ENCODE measurements at regions not wholly inside any gene's neighbourhood (a gene's known extent, or its start where the extent isn't known, plus 50 kb on each side); places are given as distances from the start of the nearest gene placed in this dataset.
A peak's percentile ranks its signal among the peaks of the same experiment; 100 is the strongest.

GRCh38 chr5:174380311-174380710, 334.8 kb downstream of the NSG2 start:
- Mint-ChIP-seq H3K27ac (no peak overlapping the region), H3K9me3 (no peaks in the 10 kb centered on the region), H3K4me1 (ENCODE audit: unreplicated experiment) (peaks cover 18% of the 10 kb centered on the region), H3K36me3 (no peaks in the 10 kb centered on the region), H3K27me3 (peaks cover 14% of the 10 kb centered on the region), H3K4me3 (no peak overlapping the region)
- no peak for TF ChIP-seq CTCF (conservative IDR thresholded peaks at IDR 0.05)
- no peak for DNase-seq (ENCODE audit: extremely low spot score, unreplicated experiment)

- H3K27ac Mint-ChIP-seq: no peak overlapping the region
- no peak for TF ChIP-seq CTCF (conservative IDR thresholded peaks at IDR 0.05)
- no peak overlapping the region for H3K4me3 Mint-ChIP-seq
- H3K27me3 Mint-ChIP-seq: peaks cover 14% of the 10 kb centered on the region
- no peaks in the 10 kb centered on the region for H3K9me3 Mint-ChIP-seq
- no peaks in the 10 kb centered on the region for H3K36me3 Mint-ChIP-seq
- DNase-seq (ENCODE audit: extremely low spot score, unreplicated experiment): no peak
- H3K4me1 Mint-ChIP-seq (ENCODE audit: unreplicated experiment): peaks cover 20% of the 10 kb centered on the region
Measured at GRCh38 chr5:174381241-174381640, 335.7 kb downstream of the NSG2 start.

- TF ChIP-seq CTCF (conservative IDR thresholded peaks at IDR 0.05): no peak
- H3K4me1 Mint-ChIP-seq (ENCODE audit: unreplicated experiment): peaks cover 22% of the 10 kb centered on the region
- peak overlapping the region; percentile 84 for H3K27ac Mint-ChIP-seq
- no peaks in the 10 kb centered on the region for H3K36me3 Mint-ChIP-seq
- peak overlapping the region; percentile 50 for H3K4me3 Mint-ChIP-seq
- H3K9me3 Mint-ChIP-seq: no peaks in the 10 kb centered on the region
- no peak for DNase-seq (ENCODE audit: extremely low spot score, unreplicated experiment)
- peaks cover 14% of the 10 kb centered on the region for H3K27me3 Mint-ChIP-seq
Measured at GRCh38 chr5:174383210-174384167, 338.0 kb downstream of the NSG2 start.

GRCh38 chr5:174384509-174384947, 339.0 kb downstream of the NSG2 start:
- peaks cover 16% of the 10 kb centered on the region for H3K27me3 Mint-ChIP-seq
- H3K4me1 Mint-ChIP-seq (ENCODE audit: unreplicated experiment): peaks cover 22% of the 10 kb centered on the region
- no peaks in the 10 kb centered on the region for H3K36me3 Mint-ChIP-seq
- H3K27ac Mint-ChIP-seq: peak overlapping the region; percentile 84
- no peak for TF ChIP-seq CTCF (conservative IDR thresholded peaks at IDR 0.05)
- H3K9me3 Mint-ChIP-seq: no peaks in the 10 kb centered on the region
- H3K4me3 Mint-ChIP-seq: peak overlapping the region; percentile 67
- peak; percentile 73 for DNase-seq (ENCODE audit: extremely low spot score, unreplicated experiment)

GRCh38 chr5:174386306-174386705, 338.1 kb upstream of the MSX2 start:
- DNase-seq (ENCODE audit: extremely low spot score, unreplicated experiment): no peak

More at GRCh38 chr5:174386306-174386705, 338.1 kb upstream of the MSX2 start:
- H3K27me3 Mint-ChIP-seq: peaks cover 16% of the 10 kb centered on the region
- peaks cover 18% of the 10 kb centered on the region for H3K4me1 Mint-ChIP-seq (ENCODE audit: unreplicated experiment)
- no peak overlapping the region for H3K4me3 Mint-ChIP-seq
- H3K36me3 Mint-ChIP-seq: no peaks in the 10 kb centered on the region
- no peak for TF ChIP-seq CTCF (conservative IDR thresholded peaks at IDR 0.05)
- no peak overlapping the region for H3K27ac Mint-ChIP-seq
- H3K9me3 Mint-ChIP-seq: no peaks in the 10 kb centered on the region
